IMR-90 (cell line): ENCODE measurements at regions not wholly inside any gene's neighbourhood (a gene's known extent, or its start where the extent isn't known, plus 50 kb on each side); places are given as distances from the start of the nearest gene placed in this dataset.

Source experiments
- ATAC-seq: fragments of 200-7000 bp; cut with Tn5 transposase; 2 replicates; pipeline ENCODE4 v1.9.1; 2020; ENCODE audit warnings: low read depth, mild to moderate bottlenecking, moderate library complexity
- BruUV-seq: library from RNA; stranded (reverse); fragments of 400-500 nt; replicated peaks from 2 replicates; lab custom pipeline; 2021; lab: Mats Ljungman, UMichigan
- CTCF ChIA-PET: fragments of 300-600 bp; formaldehyde crosslinking; extraction: SDS; loops from one replicate; lab custom pipeline; 2021; ENCODE audit warnings: antibody characterized with exemption; lab: Yijun Ruan, JAX
- POLR2A ChIA-PET: fragments of 300-600 bp; sonication (Branson Sonifier 250); formaldehyde crosslinking; loops from one replicate; lab custom pipeline; 2022; ENCODE audit warnings: antibody characterized with exemption; ENCODE audit not compliant: unreplicated experiment; lab: Charles Lee
- DNase-seq: peaks from one replicate; pipeline ENCODE4 v3.0.0; 2013
- H2AFZ ChIP-seq: replicated peaks from 2 replicates; pipeline ENCODE3; 2013; ENCODE audit warnings: low read length, mild to moderate bottlenecking; ENCODE audit not compliant: poor library complexity
- H2AK5ac ChIP-seq: 2 replicates; pipeline ENCODE4 v1.6.1; 2013; ENCODE audit warnings: low read depth, low read length, inconsistent platforms
- H2AK9ac ChIP-seq: replicated peaks from 2 replicates; pipeline ENCODE3; 2013; ENCODE audit warnings: mild to moderate bottlenecking, low read depth, low read length, moderate library complexity; ENCODE audit not compliant: poor library complexity
- H2BK120ac ChIP-seq: 2 replicates; pipeline ENCODE4 v1.6.1; 2013; ENCODE audit warnings: low read depth, low read length, inconsistent platforms
- H2BK15ac ChIP-seq: 3 replicates; pipeline ENCODE4 v1.6.1; 2013; ENCODE audit warnings: low read depth, low read length, inconsistent platforms
- H2BK20ac ChIP-seq: 2 replicates; pipeline ENCODE4 v1.6.1; 2013; ENCODE audit warnings: low read depth, mild to moderate bottlenecking, inconsistent platforms, low read length, moderate library complexity
- H2BK5ac ChIP-seq: 2 replicates; pipeline ENCODE4 v1.6.1; 2013; ENCODE audit warnings: mild to moderate bottlenecking, low read depth, low read length, inconsistent platforms; ENCODE audit not compliant: poor library complexity, severe bottlenecking
- H3K14ac ChIP-seq: replicated peaks from 2 replicates; pipeline ENCODE4 v1.6.1; 2013; ENCODE audit warnings: low read depth, low read length, inconsistent platforms
- H3K18ac ChIP-seq: 2 replicates; pipeline ENCODE4 v1.6.1; 2013; ENCODE audit warnings: low read depth, low read length, control low read depth
- H3K23ac ChIP-seq: 2 replicates; pipeline ENCODE4 v1.6.1; 2013; ENCODE audit warnings: low read depth, low read length, inconsistent platforms
- H3K27ac ChIP-seq: 2 replicates; pipeline ENCODE4 v1.5.1; 2013; ENCODE audit warnings: mild to moderate bottlenecking, control low read depth, low read length; ENCODE audit not compliant: insufficient read depth
- H3K27me3 ChIP-seq: 2 replicates; pipeline ENCODE4 v1.6.1; 2013; ENCODE audit warnings: low read length; ENCODE audit not compliant: control insufficient read depth, insufficient read depth
- H3K36me3 ChIP-seq: 2 replicates; pipeline ENCODE4 v1.6.1; 2013; ENCODE audit warnings: low read length, mixed read lengths; ENCODE audit not compliant: control insufficient read depth, insufficient read depth
- H3K4ac ChIP-seq: 2 replicates; pipeline ENCODE4 v1.6.1; 2013; ENCODE audit warnings: low read depth, low read length, inconsistent platforms
- H3K4me1 ChIP-seq: 2 replicates; pipeline ENCODE4 v1.6.1; 2013; ENCODE audit warnings: low read length, mixed read lengths; ENCODE audit not compliant: control insufficient read depth, insufficient read depth
- H3K4me2 ChIP-seq: 2 replicates; pipeline ENCODE4 v1.6.1; 2013; ENCODE audit warnings: low read depth, mild to moderate bottlenecking, control low read depth, low read length, moderate library complexity
- H3K4me3 ChIP-seq: 2 replicates; pipeline ENCODE4 v1.5.1; 2013; ENCODE audit warnings: low read depth, mild to moderate bottlenecking, control low read depth, low read length, moderate library complexity; ENCODE audit not compliant: insufficient read depth
- H3K56ac ChIP-seq: 2 replicates; pipeline ENCODE4 v1.6.1; 2013; ENCODE audit warnings: low read length, inconsistent platforms; ENCODE audit not compliant: insufficient read depth; ENCODE audit errors: extremely low read depth
- H3K79me1 ChIP-seq, 2 experiments: 2 replicates each; pipeline ENCODE4 v1.6.1; 2013; ENCODE audit warnings: low read length in 2 of 2, inconsistent platforms in 1 of 2, low read depth in 1 of 2
- H3K9ac ChIP-seq: 2 replicates; pipeline ENCODE4 v1.6.1; 2013; ENCODE audit warnings: low read depth, low read length, control low read depth
- H3K9me1 ChIP-seq: 2 replicates; pipeline ENCODE4 v1.6.1; 2013; ENCODE audit warnings: low read length, inconsistent platforms; ENCODE audit not compliant: insufficient read depth
- H3K9me3 ChIP-seq: 2 replicates; pipeline ENCODE4 v1.6.1; 2013; ENCODE audit warnings: low read length; ENCODE audit not compliant: control insufficient read depth, insufficient read depth
- H4K20me1 ChIP-seq: 2 replicates; pipeline ENCODE4 v1.6.1; 2013; ENCODE audit warnings: low read length, inconsistent platforms; ENCODE audit not compliant: insufficient read depth
- H4K5ac ChIP-seq: 2 replicates; pipeline ENCODE4 v1.6.1; 2013; ENCODE audit warnings: mild to moderate bottlenecking, low read depth, low read length, control low read depth
- H4K8ac ChIP-seq, 2 experiments: 2 replicates each; pipeline ENCODE4 v1.6.1; 2013; ENCODE audit warnings: low read depth in 2 of 2, low read length in 2 of 2, control low read depth in 1 of 2, inconsistent platforms in 1 of 2
- H4K91ac ChIP-seq: 2 replicates; pipeline ENCODE4 v1.6.1; 2013; ENCODE audit warnings: low read depth, low read length, inconsistent platforms; ENCODE audit not compliant: insufficient read depth
- CEBPB ChIP-seq: IDR thresholded peaks from 2 replicates; pipeline ENCODE4 v1.6.1; 2012; ENCODE audit warnings: low read depth, low read length, improper control_type of control experiment
- CHD1 ChIP-seq: IDR thresholded peaks from 2 replicates; pipeline ENCODE4 v1.6.1; 2012; ENCODE audit warnings: low read depth, low read length, improper control_type of control experiment
- FOS ChIP-seq: fragments of 150-350 bp; IDR thresholded peaks from 2 replicates; pipeline ENCODE4 v1.6.1; 2016; ENCODE audit warnings: low read depth, low read length
- MAFK ChIP-seq: IDR thresholded peaks from 2 replicates; pipeline ENCODE4 v1.6.1; 2012; ENCODE audit warnings: low read depth, low read length, improper control_type of control experiment
- MAZ ChIP-seq: IDR thresholded peaks from 2 replicates; pipeline ENCODE4 v1.6.1; 2012; ENCODE audit warnings: low read depth, mild to moderate bottlenecking, low read length, improper control_type of control experiment, moderate library complexity, borderline replicate concordance
- MXI1 ChIP-seq: IDR thresholded peaks from 2 replicates; pipeline ENCODE4 v1.6.1; 2012; ENCODE audit warnings: low read depth, mild to moderate bottlenecking, low read length, moderate library complexity, borderline replicate concordance
- NFE2L2 ChIP-seq: fragments of 150-350 bp; IDR thresholded peaks from 2 replicates; pipeline ENCODE4 v1.6.1; 2016; ENCODE audit warnings: low read depth, mild to moderate bottlenecking, low read length
- POLR2A ChIP-seq: IDR thresholded peaks from 2 replicates; pipeline ENCODE4 v1.6.1; 2012; ENCODE audit warnings: mild to moderate bottlenecking, low read depth, low read length
- RAD21 ChIP-seq: IDR thresholded peaks from 2 replicates; pipeline ENCODE4 v1.6.1; 2012; ENCODE audit warnings: low read length, improper control_type of control experiment
- RCOR1 ChIP-seq: IDR thresholded peaks from 2 replicates; pipeline ENCODE4 v1.6.1; 2012; ENCODE audit warnings: mild to moderate bottlenecking, low read length, improper control_type of control experiment; ENCODE audit not compliant: insufficient replicate concordance
- RFX5 ChIP-seq: IDR thresholded peaks from 2 replicates; pipeline ENCODE4 v1.8.0; 2012; ENCODE audit warnings: low read depth, mild to moderate bottlenecking, low read length, moderate library complexity
- SMC3 ChIP-seq: fragments of 150-350 bp; IDR thresholded peaks from 2 replicates; pipeline ENCODE4 v1.6.1; 2016; ENCODE audit warnings: low read depth, mild to moderate bottlenecking, antibody characterized with exemption, low read length, moderate library complexity
- WGBS, 2 experiments: methylation state at CpG; one replicate each; pipeline versions ENCODE4 v1.1.5 to v1.1.7; 2013; ENCODE audit warnings: missing lambda C conversion rate in 2 of 2; ENCODE audit not compliant: insufficient read length in 1 of 2; ENCODE audit errors: extremely low coverage in 2 of 2; 5-methylcytosine and 5-hydroxymethylcytosine counted together
- dilution Hi-C: fragments of 300-500 bp; cut with HindIII; formaldehyde crosslinking; loops from one replicate; pipeline ENCODE4 v1.14.3; 2018; ENCODE audit warnings: low sequenced_read_pairs; ENCODE audit not compliant: unreplicated experiment
- in situ Hi-C: fragments of 300-500 bp; cut with MboI; formaldehyde crosslinking; loops from 3 replicates; pipeline ENCODE4 v1.14.3; 2019; ENCODE audit warnings: low sequenced_read_pairs, inconsistent platforms, mixed read lengths
- intact Hi-C: fragments of 100-400 bp; cut with micrococcal nuclease; formaldehyde crosslinking; loops from 2 replicates; pipeline ENCODE4 v1.10.0; 2022
- TF ChIP-seq, protein P1 (sequence below): fragments of 150-350 bp; IDR thresholded peaks from 2 replicates; pipeline ENCODE4 v1.6.1; 2017; ENCODE audit warnings: mild to moderate bottlenecking, antibody characterized with exemption, low read length, low read depth
- TF ChIP-seq, protein P2 (sequence below): fragments of 150-350 bp; IDR thresholded peaks from 2 replicates; pipeline ENCODE4 v1.6.1; 2016; ENCODE audit warnings: low read depth, mild to moderate bottlenecking, low read length, moderate library complexity, borderline replicate concordance
- TF ChIP-seq, protein P3 (sequence below): conservative IDR thresholded peaks from 2 replicates; pipeline ENCODE4 v1.5.1; 2012; ENCODE audit warnings: mild to moderate bottlenecking, low read depth, low read length, improper control_type of control experiment

DNA sequence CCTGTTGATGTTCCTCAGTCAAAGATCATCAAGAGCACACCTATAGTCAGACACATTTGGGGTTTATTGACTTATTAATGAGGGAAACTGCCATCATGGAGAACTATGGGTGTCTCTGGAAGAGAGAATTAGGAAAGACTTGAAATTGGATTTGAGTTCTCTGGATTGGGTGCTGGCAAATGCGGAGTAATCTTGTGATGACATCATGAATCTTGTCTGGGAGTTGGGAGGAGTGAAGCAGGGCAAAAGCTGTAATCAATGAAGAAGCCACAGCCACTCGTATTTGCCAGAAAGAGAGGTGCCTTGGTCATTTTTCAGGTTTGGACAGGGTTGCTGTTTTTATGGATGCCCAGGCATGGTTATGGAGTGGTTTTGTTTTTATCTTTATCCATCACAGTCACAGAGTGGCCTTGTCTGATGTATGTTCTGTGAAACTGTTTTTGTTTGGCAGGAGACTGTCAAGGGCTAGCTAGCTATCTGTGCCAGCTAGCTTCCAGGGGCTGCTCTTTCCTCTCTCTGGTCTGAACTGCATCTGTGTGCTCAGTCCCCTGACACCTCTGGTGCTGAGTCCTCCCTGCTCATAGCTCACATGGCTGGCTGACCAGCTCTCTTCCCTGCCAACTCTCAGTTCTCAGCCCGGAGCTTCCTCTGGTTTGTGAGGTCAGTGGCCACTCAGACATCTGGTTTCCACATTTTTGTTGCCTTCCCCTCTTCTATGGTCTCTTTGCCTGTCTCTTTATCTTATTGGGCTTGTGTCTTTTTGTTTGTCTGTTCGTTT lies 193.4 kb upstream of the RMP24 start:
- Histone ChIP-seq H4K91ac (no peak overlapping the region), H2BK20ac (no peak overlapping the region), H2AK9ac (no peak overlapping the region), H3K4me1 (no peaks in the 10 kb centered on the region), H2AFZ (no peak overlapping the region), H3K18ac (no peak overlapping the region), H3K36me3 (no peaks in the 10 kb centered on the region), H3K4ac (no peak overlapping the region), H3K9me3 (no peaks in the 10 kb centered on the region), H3K27ac (no peak overlapping the region), H3K23ac (no peak overlapping the region), H3K9ac (no peak overlapping the region), H3K4me3 (no peak overlapping the region), H4K5ac (no peak overlapping the region), H2AK5ac (no peak overlapping the region), H2BK5ac (no peak overlapping the region), H2BK120ac (no peak overlapping the region), H3K56ac (no peak overlapping the region), H3K79me1 (no peaks in the 10 kb centered on the region), H3K4me2 (no peak overlapping the region), H3K27me3 (no peaks in the 10 kb centered on the region), H2BK15ac (no peak overlapping the region), H4K20me1 (no peaks in the 10 kb centered on the region), H4K8ac (no peak overlapping the region), H3K14ac (no peak overlapping the region), H3K9me1 (no peaks in the 10 kb centered on the region)
- POLR2A ChIA-PET = no interaction called here
- dilution Hi-C loops (no loop called here), in situ Hi-C loops (no loop called here), intact Hi-C loops (no loop called here)
- ATAC-seq (no peak), DNase-seq (no peak)
- TF ChIP-seq, protein P1, sequence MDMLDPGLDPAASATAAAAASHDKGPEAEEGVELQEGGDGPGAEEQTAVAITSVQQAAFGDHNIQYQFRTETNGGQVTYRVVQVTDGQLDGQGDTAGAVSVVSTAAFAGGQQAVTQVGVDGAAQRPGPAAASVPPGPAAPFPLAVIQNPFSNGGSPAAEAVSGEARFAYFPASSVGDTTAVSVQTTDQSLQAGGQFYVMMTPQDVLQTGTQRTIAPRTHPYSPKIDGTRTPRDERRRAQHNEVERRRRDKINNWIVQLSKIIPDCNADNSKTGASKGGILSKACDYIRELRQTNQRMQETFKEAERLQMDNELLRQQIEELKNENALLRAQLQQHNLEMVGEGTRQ = no peak
- TF ChIP-seq RAD21 (no peak), NFE2L2 (no peak), MXI1 (no peak), CEBPB (no peak), SMC3 (no peak), POLR2A (no peak), RCOR1 (no peak), CHD1 (no peak), MAFK (no peak), FOS (no peak), MAZ (no peak), RFX5 (no peak)
- TF ChIP-seq, protein P2, sequence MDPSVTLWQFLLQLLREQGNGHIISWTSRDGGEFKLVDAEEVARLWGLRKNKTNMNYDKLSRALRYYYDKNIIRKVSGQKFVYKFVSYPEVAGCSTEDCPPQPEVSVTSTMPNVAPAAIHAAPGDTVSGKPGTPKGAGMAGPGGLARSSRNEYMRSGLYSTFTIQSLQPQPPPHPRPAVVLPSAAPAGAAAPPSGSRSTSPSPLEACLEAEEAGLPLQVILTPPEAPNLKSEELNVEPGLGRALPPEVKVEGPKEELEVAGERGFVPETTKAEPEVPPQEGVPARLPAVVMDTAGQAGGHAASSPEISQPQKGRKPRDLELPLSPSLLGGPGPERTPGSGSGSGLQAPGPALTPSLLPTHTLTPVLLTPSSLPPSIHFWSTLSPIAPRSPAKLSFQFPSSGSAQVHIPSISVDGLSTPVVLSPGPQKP = no peak
- TF ChIP-seq, protein P3, sequence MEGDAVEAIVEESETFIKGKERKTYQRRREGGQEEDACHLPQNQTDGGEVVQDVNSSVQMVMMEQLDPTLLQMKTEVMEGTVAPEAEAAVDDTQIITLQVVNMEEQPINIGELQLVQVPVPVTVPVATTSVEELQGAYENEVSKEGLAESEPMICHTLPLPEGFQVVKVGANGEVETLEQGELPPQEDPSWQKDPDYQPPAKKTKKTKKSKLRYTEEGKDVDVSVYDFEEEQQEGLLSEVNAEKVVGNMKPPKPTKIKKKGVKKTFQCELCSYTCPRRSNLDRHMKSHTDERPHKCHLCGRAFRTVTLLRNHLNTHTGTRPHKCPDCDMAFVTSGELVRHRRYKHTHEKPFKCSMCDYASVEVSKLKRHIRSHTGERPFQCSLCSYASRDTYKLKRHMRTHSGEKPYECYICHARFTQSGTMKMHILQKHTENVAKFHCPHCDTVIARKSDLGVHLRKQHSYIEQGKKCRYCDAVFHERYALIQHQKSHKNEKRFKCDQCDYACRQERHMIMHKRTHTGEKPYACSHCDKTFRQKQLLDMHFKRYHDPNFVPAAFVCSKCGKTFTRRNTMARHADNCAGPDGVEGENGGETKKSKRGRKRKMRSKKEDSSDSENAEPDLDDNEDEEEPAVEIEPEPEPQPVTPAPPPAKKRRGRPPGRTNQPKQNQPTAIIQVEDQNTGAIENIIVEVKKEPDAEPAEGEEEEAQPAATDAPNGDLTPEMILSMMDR = no peak
- CTCF ChIA-PET = no interaction called here
- no CpG with 5 or more reads among the region's 4 CpGs for WGBS, 2 experiments
- no TSS peak for BruUV-seq
